ENCODE measurements at regions not wholly inside any gene's neighbourhood (a gene's known extent, or its start where the extent isn't known, plus 50 kb on each side); places are given as distances from the start of the nearest gene placed in this dataset.

DNA sequence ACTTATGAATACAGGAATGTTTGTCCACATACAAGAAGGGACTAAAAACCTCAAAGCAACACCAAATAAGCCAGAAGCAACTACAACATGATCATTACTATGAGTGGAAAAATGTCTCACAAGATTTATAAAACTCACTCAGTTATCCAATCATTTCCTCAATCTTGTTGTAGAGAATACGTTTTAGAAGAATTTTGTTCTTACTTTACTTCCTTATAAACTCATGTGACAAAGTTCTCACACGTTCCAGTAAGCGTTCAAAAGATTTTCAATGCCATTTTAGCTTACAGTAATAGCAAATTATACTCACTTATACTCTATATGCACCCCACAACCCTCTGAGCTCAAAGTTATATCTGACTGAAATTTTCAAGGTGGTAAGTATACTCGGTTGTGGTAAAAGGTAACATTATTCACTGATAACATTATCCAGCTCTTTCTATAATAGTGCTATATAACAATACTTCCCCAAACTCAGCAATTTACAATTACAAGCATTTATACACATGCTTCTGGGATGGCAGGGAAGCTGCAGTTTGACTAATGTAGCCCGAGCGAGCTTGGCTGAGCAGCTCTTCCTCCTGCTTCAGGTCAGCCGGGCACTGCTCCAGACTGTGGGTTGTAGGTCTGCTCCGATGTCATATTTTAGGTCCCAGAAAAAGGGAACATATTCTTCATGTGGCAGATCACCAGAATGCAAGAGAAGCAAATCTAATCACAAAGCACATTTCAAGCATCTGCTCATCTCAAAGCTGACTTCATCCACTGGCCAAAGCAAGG, 226.3 kb downstream of the RCHY1 start:
- TF ChIP-seq, protein P1, sequence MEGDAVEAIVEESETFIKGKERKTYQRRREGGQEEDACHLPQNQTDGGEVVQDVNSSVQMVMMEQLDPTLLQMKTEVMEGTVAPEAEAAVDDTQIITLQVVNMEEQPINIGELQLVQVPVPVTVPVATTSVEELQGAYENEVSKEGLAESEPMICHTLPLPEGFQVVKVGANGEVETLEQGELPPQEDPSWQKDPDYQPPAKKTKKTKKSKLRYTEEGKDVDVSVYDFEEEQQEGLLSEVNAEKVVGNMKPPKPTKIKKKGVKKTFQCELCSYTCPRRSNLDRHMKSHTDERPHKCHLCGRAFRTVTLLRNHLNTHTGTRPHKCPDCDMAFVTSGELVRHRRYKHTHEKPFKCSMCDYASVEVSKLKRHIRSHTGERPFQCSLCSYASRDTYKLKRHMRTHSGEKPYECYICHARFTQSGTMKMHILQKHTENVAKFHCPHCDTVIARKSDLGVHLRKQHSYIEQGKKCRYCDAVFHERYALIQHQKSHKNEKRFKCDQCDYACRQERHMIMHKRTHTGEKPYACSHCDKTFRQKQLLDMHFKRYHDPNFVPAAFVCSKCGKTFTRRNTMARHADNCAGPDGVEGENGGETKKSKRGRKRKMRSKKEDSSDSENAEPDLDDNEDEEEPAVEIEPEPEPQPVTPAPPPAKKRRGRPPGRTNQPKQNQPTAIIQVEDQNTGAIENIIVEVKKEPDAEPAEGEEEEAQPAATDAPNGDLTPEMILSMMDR (IDR thresholded peaks at IDR 0.05): no peak
- TF ChIP-seq POLR2A (IDR thresholded peaks at IDR 0.05): no peak

Data from testis (tissue), 2 donors.